Calu3 (cell line): ENCODE measurements at regions not wholly inside any gene's neighbourhood (a gene's known extent, or its start where the extent isn't known, plus 50 kb on each side); places are given as distances from the start of the nearest gene placed in this dataset.

Experiments
- BruUV-seq: library from RNA; stranded (reverse); fragments of 400-500 nt; replicated peaks from 2 replicates; lab custom pipeline; 2021; lab: Mats Ljungman, UMichigan
- CTCF ChIA-PET: fragments of 300-600 bp; sonication (Branson Sonifier 250); formaldehyde crosslinking; loops from one replicate; lab custom pipeline; 2022; ENCODE audit warnings: antibody characterized with exemption; lab: Charles Lee
- DNase-seq: peaks from one replicate; pipeline ENCODE4 v3.0.0; 2022
- H3K27ac Mint-ChIP-seq: one replicate; pipeline ENCODE4 v1.8.0; 2022; ENCODE audit warnings: mixed read lengths; ENCODE audit not compliant: unreplicated experiment
- H3K27me3 Mint-ChIP-seq: one replicate; pipeline ENCODE4 v1.8.0; 2022; ENCODE audit warnings: mixed read lengths; ENCODE audit not compliant: unreplicated experiment
- H3K36me3 Mint-ChIP-seq: one replicate; pipeline ENCODE4 v1.8.0; 2022; ENCODE audit warnings: mild to moderate bottlenecking, moderate library complexity, mixed read lengths; ENCODE audit not compliant: insufficient read depth, unreplicated experiment
- H3K4me1 Mint-ChIP-seq: one replicate; pipeline ENCODE4 v1.8.0; 2022; ENCODE audit warnings: mild to moderate bottlenecking, low read depth, mixed read lengths; ENCODE audit not compliant: unreplicated experiment
- H3K4me3 Mint-ChIP-seq: one replicate; pipeline ENCODE4 v1.8.0; 2022; ENCODE audit warnings: mild to moderate bottlenecking, low read depth, moderate library complexity, mixed read lengths; ENCODE audit not compliant: unreplicated experiment
- H3K9me3 Mint-ChIP-seq: one replicate; pipeline ENCODE4 v1.8.0; 2022; ENCODE audit warnings: low read depth, mixed read lengths; ENCODE audit not compliant: unreplicated experiment
- CTCF ChIP-seq: fragments of 200-600 bp; IDR thresholded peaks from one replicate; pipeline ENCODE4 v1.8.0; 2022; ENCODE audit warnings: antibody characterized with exemption; ENCODE audit not compliant: unreplicated experiment
- intact Hi-C: fragments of 100-400 bp; cut with micrococcal nuclease; formaldehyde crosslinking; loops from one replicate; pipeline ENCODE4 v1.10.0; 2022; ENCODE audit not compliant: unreplicated experiment

GRCh38 chr5:73301208-73301901, 128.4 kb downstream of the TMEM174 start:
- no TSS peak for BruUV-seq
- Mint-ChIP-seq H3K9me3 (no peaks in the 10 kb centered on the region), H3K4me3 (no peak overlapping the region), H3K36me3 (peaks cover 4% of the 10 kb centered on the region), H3K27me3 (peaks cover 100% of the 10 kb centered on the region), H3K4me1 (peaks cover 10% of the 10 kb centered on the region), H3K27ac (no peak overlapping the region)
- intact Hi-C loops, result loop anchor here (10.0 kb wide), 1 partner anchor 133 kb away; no protein-coding TSS in a partner anchor
- no peak for TF ChIP-seq CTCF
- CTCF ChIA-PET, result no interaction called here
- DNase-seq, result no peak

DNA sequence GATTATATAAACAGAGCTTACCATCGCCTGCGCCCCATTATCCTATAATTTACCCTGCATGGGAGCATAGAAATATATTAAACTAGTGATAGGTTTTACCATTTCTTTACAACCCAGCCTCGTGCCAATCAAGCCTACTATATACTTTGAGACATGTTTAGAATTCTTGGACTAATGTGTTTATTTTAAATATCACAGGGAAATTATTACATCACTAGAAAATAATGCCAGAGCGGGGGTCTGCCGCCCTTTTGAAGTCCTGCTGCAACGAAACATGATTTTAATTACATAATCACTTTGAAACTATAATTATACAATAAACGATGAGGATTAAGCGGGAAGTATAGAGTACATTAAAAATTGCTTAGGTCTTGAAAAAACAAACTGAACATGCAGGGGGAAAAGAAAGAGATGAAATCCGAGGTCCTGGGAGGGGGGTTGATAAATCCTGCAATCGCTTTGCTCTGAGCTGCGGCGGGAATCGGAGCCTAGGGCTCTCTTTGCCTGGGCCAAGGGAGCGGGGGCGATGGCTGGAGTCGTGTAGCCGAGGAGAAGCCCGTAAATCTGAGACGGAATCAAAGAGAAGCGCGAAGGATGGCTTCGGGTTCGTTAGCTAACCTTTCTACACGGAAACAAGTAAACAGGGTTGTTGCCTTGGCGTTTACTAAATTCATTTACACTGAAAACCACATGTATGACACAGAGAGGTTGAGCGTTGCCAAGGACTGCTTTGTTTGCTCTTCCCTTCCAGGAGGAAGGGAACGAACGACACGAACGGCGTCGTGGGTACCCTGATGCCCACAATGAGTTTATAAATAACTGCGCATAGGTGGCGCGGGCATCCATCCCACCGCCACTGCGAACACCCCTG, 127.6 kb downstream of the TMEM174 start:
- no peak for DNase-seq
- no peak overlapping the region for H3K4me3 Mint-ChIP-seq
- CTCF ChIA-PET, result no interaction called here
- peaks cover 13% of the 10 kb centered on the region for H3K4me1 Mint-ChIP-seq
- intact Hi-C loops, result loop anchor here (10.0 kb wide), 1 partner anchor 134 kb away; no protein-coding TSS in a partner anchor
- H3K36me3 Mint-ChIP-seq, result peaks cover 4% of the 10 kb centered on the region
- H3K27me3 Mint-ChIP-seq, result peaks cover 100% of the 10 kb centered on the region
- no TSS peak for BruUV-seq
- TF ChIP-seq CTCF, result no peak
- H3K9me3 Mint-ChIP-seq, result no peaks in the 10 kb centered on the region
- no peak overlapping the region for H3K27ac Mint-ChIP-seq

DNA sequence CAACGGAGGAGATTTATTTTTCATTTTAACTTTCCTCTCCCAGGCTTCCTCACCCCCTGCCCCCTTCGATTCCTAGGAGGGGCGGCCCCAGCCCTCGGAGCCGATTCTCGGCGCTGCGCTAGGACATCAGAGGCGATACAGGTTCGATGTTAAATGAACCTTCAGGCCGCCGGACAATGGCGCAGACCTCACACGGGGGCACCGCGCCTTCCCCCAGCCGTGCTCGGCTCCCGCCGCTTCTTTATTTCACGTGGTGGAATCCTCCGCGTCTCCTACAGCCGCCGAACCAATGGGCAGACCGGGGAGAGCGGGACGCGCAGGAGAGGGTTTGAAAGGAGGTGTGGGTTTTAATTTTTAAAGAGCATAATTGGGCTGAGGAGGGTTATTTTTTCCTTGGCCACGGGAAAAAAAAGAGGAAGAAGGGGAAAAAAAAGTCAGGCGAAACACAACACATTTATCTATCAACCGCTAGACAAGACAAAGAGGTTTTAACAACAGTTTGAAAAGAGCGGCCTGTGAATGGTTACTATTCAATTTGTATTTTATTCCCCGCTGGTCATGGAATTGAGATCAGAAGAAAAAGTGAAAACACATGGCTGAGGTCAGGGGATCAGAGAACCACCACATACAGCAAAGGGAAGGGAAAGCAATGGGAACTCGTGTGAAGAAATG, 126.8 kb downstream of the TMEM174 start:
- intact Hi-C loops, result loop anchor here (5.0 to 10.0 kb wide), 4 partner anchors 135 to 215 kb away; no protein-coding TSS in a partner anchor
- H3K4me1 Mint-ChIP-seq, result peaks cover 13% of the 10 kb centered on the region
- BruUV-seq, result no TSS peak
- no peaks in the 10 kb centered on the region for H3K9me3 Mint-ChIP-seq
- DNase-seq, result no peak
- H3K27ac Mint-ChIP-seq, result no peak overlapping the region
- peaks cover 99% of the 10 kb centered on the region for H3K27me3 Mint-ChIP-seq
- peaks cover 4% of the 10 kb centered on the region for H3K36me3 Mint-ChIP-seq
- TF ChIP-seq CTCF, result no peak
- H3K4me3 Mint-ChIP-seq, result peak overlapping the region; percentile 45
- CTCF ChIA-PET, result interaction anchor here (1.5 kb wide), 1 partner anchor 83 kb away, joined by 8 read pairs; no protein-coding TSS in a partner anchor
